Progenitor cell of endocrine pancreas (in vitro differentiated cells): ENCODE measurements at regions not wholly inside any gene's neighbourhood (a gene's known extent, or its start where the extent isn't known, plus 50 kb on each side); places are given as distances from the start of the nearest gene placed in this dataset.

Experiments used
- DNase-seq: peaks from one replicate; pipeline ENCODE4 v3.0.0; 2021; ENCODE audit warnings: low spot score; ENCODE audit not compliant: unreplicated experiment
- H3K27ac Mint-ChIP-seq: 2 replicates; pipeline ENCODE4 v1.8.0; 2021; ENCODE audit warnings: mild to moderate bottlenecking, moderate library complexity, mixed read lengths
- H3K27me3 Mint-ChIP-seq: 2 replicates; pipeline ENCODE4 v1.8.0; 2021; ENCODE audit warnings: mixed read lengths
- H3K36me3 Mint-ChIP-seq: 2 replicates; pipeline ENCODE4 v1.8.0; 2022; ENCODE audit warnings: mixed read lengths; ENCODE audit not compliant: insufficient read depth
- H3K4me1 Mint-ChIP-seq: 2 replicates; pipeline ENCODE4 v1.8.0; 2021; ENCODE audit warnings: low read depth, mixed read lengths
- H3K4me3 Mint-ChIP-seq: 2 replicates; pipeline ENCODE4 v1.8.0; 2021; ENCODE audit warnings: low read depth, mild to moderate bottlenecking, moderate library complexity, mixed read lengths
- H3K9me3 Mint-ChIP-seq: 2 replicates; pipeline ENCODE4 v1.8.0; 2021; ENCODE audit warnings: low read depth, mixed read lengths
- TF ChIP-seq, protein P1 (sequence below): fragments of 200-600 bp; sonication (generic); IDR thresholded peaks from one replicate; pipeline ENCODE4 v1.5.0; 2021; ENCODE audit warnings: antibody characterized with exemption, mild to moderate bottlenecking; ENCODE audit not compliant: unreplicated experiment

DNA sequence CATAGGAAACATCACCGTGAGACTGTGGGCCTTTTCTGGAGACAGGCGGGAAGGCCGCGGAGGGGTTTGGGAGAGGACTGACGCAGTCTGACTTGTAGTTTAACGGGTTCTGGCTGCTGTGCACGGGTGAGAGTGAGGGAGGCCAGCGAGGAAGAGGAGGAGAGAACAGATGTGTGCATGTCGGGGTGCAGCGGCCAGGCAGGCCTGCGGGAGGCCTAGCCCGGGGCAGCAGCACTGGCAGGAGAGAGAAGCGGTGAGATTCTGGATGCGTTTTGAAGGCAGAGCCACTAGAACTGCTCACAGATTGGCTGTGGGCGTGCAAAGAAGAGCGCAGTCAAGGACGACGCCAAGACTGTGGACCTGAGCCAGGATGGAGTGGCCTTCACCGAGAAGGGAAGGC, 53.9 kb downstream of the PTGR3 start:
- H3K36me3 Mint-ChIP-seq: peaks cover 1% of the 10 kb centered on the region
- no peak overlapping the region for H3K4me3 Mint-ChIP-seq
- H3K9me3 Mint-ChIP-seq: peaks cover 30% of the 10 kb centered on the region
- TF ChIP-seq, protein P1, sequence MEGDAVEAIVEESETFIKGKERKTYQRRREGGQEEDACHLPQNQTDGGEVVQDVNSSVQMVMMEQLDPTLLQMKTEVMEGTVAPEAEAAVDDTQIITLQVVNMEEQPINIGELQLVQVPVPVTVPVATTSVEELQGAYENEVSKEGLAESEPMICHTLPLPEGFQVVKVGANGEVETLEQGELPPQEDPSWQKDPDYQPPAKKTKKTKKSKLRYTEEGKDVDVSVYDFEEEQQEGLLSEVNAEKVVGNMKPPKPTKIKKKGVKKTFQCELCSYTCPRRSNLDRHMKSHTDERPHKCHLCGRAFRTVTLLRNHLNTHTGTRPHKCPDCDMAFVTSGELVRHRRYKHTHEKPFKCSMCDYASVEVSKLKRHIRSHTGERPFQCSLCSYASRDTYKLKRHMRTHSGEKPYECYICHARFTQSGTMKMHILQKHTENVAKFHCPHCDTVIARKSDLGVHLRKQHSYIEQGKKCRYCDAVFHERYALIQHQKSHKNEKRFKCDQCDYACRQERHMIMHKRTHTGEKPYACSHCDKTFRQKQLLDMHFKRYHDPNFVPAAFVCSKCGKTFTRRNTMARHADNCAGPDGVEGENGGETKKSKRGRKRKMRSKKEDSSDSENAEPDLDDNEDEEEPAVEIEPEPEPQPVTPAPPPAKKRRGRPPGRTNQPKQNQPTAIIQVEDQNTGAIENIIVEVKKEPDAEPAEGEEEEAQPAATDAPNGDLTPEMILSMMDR: no peak
- H3K4me1 Mint-ChIP-seq: peaks cover under 1% of the 10 kb centered on the region
- no peak overlapping the region for H3K27ac Mint-ChIP-seq
- DNase-seq: no peak
- H3K27me3 Mint-ChIP-seq: peaks cover 20% of the 10 kb centered on the region

DNA sequence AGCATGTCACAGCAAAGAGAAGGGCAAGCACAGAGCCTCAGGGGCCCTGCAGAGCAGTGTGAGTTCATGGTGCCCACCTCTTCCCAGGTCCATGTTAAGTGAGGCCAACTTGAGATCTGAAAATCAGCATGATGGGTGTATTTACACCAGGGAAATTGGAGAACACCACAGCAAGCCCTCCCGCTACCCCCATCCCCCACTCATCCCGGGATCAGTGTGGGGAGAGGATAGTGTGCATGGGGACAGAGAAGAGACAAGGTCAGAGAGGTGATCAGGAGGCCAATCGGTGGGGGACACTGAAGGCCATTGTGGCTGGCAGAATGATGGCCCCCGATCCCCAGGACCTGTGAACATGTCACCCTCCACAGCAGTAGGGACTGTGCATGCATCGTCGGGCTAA, 54.7 kb downstream of the PTGR3 start:
- Mint-ChIP-seq H3K4me1 (no peaks in the 10 kb centered on the region), H3K27ac (no peak overlapping the region), H3K36me3 (peaks cover 1% of the 10 kb centered on the region), H3K4me3 (no peak overlapping the region), H3K27me3 (peaks cover 14% of the 10 kb centered on the region), H3K9me3 (peaks cover 31% of the 10 kb centered on the region)
- TF ChIP-seq, protein P1: no peak
- no peak for DNase-seq

DNA sequence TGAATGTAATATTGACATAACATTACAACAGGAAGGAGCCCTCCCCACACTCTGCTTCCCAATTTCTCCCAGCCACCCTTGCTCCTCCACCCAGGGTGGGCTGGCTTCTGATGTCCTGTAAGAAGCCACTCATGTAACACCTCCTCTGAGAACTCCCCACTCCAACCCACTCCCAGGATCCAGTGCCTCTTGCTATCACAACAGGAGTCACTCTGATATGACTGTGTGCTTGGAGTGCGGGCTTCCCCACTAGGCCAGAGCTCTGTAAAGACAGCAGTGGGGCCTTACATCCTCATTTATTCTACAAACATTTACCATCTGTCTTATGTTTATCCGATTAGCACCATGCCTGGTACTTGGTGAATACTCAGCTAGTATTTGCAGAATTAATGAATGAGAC, 65.1 kb downstream of the PTGR3 start:
- Mint-ChIP-seq H3K27me3 (peaks cover 18% of the 10 kb centered on the region), H3K9me3 (peaks cover 38% of the 10 kb centered on the region), H3K4me3 (no peak overlapping the region), H3K27ac (no peak overlapping the region), H3K4me1 (no peaks in the 10 kb centered on the region), H3K36me3 (peaks cover 2% of the 10 kb centered on the region)
- DNase-seq: no peak
- TF ChIP-seq, protein P1: no peak

DNA sequence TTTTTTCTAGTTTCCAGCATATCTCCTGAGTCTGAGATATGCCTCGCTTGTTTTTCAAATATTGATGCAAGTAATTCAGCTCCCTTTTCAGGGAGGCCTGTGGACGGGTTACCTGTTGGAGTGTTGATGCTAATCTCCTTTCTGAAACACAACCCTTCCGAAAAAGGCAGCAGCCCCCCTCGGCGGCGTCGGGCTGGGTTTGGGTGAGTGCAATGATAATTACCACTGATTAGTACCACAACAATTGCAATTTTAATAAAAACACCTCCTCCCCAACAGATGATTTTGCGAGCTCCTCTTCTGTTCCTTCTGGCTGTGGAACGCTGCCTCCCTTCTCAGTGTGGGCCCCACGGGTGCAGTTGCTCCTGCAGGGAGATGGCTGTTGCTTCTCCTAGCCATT, 66.3 kb downstream of the PTGR3 start:
- H3K27ac Mint-ChIP-seq: no peak overlapping the region
- no peak for DNase-seq
- TF ChIP-seq, protein P1: no peak
- peaks cover 18% of the 10 kb centered on the region for H3K27me3 Mint-ChIP-seq
- H3K36me3 Mint-ChIP-seq: peaks cover 2% of the 10 kb centered on the region
- no peaks in the 10 kb centered on the region for H3K4me1 Mint-ChIP-seq
- H3K9me3 Mint-ChIP-seq: peaks cover 29% of the 10 kb centered on the region
- H3K4me3 Mint-ChIP-seq: no peak overlapping the region

DNA sequence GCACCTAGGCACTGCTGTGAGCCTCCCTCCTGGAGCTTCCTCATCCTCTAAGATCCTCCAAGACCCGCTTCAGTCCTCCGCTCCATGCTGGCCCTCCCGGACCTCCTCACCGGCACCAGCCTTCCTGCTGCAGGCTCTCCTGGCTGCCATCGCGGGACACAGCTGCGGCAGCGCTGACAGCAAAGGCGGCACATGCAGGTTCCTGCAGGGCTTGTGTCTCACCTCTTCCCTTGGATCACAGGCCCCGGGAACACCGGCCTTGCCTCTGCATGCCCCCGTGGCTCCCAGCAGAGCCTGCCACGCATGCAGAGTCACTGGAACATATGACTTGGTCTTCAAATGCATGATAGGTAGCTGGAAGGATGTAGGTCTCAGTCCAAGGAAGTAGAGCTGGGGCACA, 67.2 kb downstream of the PTGR3 start:
- DNase-seq: no peak
- H3K27me3 Mint-ChIP-seq: peaks cover 18% of the 10 kb centered on the region
- peaks cover 2% of the 10 kb centered on the region for H3K36me3 Mint-ChIP-seq
- no peak overlapping the region for H3K4me3 Mint-ChIP-seq
- H3K4me1 Mint-ChIP-seq: no peaks in the 10 kb centered on the region
- TF ChIP-seq, protein P1: no peak
- H3K27ac Mint-ChIP-seq: no peak overlapping the region
- H3K9me3 Mint-ChIP-seq: peaks cover 20% of the 10 kb centered on the region
